Activated CD4-positive, alpha-beta T cell treated with anti-CD3 and anti-CD28 coated beads, Interleukin-2, Interleukin-4, amounts not matched to agents 100 ng/mL and 50 ng/mL, durations not matched to agents 16 hours and 8 hours (primary cell): ENCODE measurements at regions not wholly inside any gene's neighbourhood (a gene's known extent, or its start where the extent isn't known, plus 50 kb on each side); places are given as distances from the start of the nearest gene placed in this dataset.

Source experiments
- DNase-seq: peaks from one replicate; pipeline ENCODE4 v3.0.0-alpha.2; 2020; ENCODE audit warnings: low spot score

- DNase-seq: no peak
Measured at GRCh38 chr15:95286352-95286880, 1044.1 kb upstream of the NR2F2 start.

- DNase-seq: no peak
Measured at GRCh38 chr15:95287720-95288103, 1042.8 kb upstream of the NR2F2 start.

DNA sequence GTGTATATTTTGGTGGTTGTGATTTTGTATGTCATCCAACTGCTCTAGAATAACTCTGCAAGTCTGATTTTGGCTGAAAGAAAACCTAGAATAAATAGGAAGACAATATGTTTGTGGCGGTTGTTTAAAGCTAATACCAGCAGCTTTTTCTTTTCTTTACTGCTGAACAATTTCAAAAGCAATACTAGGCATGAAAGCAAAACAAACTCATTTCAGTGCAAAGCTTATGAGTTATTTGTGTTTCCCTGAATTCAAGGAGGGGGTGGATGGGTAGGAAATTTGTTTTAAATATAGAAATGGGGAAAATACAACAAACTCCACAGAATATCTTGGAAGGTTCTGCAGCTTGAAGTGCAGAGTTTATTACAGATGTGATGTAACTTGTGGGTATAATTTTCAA is 1041.9 kb upstream of the NR2F2 start:
- DNase-seq: no peak

GRCh38 chr15:95290176-95290974 is 1040.1 kb upstream of the NR2F2 start:
- DNase-seq: no peak

- DNase-seq: peak; percentile 49
Measured at GRCh38 chr15:95291898-95292472, 1038.5 kb upstream of the NR2F2 start.

- DNase-seq: no peak
Measured at GRCh38 chr15:95292785-95293450, 1037.6 kb upstream of the NR2F2 start.

GRCh38 chr15:95293456-95294031 is 1037.0 kb upstream of the NR2F2 start:
- no peak for DNase-seq

- no peak for DNase-seq
Measured at GRCh38 chr15:95295363-95295762, 1035.1 kb upstream of the NR2F2 start.

DNA sequence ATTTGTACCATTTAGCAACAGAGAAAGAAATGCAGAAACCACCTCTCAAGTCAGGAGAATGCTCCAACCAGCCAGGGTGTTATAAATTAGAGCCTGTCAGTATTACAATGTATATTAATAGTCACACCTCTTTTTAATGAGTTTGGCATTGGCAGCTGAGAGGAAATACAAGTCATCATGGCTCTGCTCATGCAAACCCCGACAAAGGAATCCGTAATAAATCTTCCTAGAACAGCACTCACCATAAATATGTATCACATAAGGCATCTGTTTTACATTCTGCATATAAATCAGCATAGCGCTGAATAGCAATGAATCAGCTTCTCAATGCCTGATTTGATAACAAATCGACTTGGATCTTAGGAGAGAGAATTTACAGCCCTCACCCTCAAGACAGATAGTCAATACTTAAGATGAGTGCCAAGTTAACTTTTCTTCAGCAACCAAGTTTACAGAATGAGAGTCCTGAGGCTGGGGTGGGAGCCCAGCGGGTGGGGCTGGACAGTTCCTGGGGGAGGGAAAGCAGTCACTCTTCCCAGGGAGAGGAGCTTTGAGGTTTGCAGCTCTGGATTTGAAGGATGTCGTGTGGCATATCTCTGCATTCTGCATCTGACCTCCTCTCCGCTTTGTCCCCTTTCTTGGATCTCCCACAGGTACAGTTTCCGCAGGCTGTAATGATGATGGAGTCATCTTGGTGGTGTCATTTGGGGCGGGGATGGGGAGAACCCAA is 1034.4 kb upstream of the NR2F2 start:
- no peak for DNase-seq

DNA sequence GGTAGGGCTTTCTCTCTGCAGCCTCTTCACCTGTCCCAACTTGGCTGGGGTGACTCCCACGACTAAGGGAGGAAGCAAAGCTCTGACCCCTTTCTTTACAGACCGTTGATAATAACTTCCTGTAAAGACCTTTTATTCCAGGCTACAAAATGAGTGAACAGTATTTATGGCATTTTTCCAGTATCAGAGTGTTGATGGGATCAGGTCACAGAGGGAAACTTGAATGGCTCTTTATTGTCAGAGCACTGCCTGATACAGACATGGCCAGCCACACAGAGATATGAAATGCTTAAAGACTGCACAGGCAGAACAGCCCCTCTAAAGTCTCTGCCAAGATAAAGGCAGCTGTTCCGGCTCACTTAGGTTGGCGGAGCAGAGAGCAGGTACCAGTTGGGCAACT is 1033.9 kb upstream of the NR2F2 start:
- DNase-seq: no peak

- peak; percentile 4 for DNase-seq
Measured at GRCh38 chr15:95298729-95299128, 1031.8 kb upstream of the NR2F2 start.

- DNase-seq: no peak
Measured at GRCh38 chr15:95300958-95301357, 1029.5 kb upstream of the NR2F2 start.

DNA sequence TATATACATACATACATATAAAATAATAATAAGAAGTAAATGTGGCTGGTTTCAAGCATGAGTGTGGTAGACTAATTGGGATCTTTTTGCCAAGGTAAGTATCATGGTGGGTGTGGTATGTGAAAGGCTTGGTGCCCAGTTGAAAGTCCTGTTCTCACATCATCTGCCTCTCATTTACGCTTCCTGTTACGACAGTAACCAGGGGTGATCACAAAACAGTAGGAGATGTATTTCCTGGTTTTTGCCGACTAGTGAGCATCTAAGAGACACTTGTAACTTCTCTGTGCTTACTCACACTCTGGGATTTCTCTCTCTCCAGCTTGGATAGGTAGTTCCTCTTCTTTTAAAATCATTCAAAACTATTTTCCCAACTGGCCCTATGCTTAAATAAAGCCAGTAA is 1028.3 kb upstream of the NR2F2 start:
- DNase-seq: peak; percentile 10

GRCh38 chr15:95302809-95303208 is 1027.7 kb upstream of the NR2F2 start:
- no peak for DNase-seq

DNA sequence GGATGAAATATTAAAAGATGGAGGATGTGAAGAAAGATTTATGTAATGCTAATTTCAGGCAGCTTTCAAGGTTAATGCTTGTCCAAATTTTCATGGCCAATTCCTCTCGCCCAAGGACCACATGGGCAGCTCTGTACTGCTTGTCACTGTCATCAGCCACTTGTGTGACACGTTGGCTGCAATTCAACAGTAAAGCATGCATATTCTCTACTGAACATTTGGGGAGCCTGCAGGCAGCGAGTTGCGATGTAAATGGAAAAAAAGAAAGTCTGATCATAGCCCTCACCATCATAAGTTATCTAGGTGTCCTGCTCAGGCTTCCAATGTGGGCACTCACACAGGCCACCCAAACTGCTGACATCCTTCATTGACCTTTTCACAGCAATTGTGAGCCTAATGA is 1026.8 kb upstream of the NR2F2 start:
- no peak for DNase-seq

DNA sequence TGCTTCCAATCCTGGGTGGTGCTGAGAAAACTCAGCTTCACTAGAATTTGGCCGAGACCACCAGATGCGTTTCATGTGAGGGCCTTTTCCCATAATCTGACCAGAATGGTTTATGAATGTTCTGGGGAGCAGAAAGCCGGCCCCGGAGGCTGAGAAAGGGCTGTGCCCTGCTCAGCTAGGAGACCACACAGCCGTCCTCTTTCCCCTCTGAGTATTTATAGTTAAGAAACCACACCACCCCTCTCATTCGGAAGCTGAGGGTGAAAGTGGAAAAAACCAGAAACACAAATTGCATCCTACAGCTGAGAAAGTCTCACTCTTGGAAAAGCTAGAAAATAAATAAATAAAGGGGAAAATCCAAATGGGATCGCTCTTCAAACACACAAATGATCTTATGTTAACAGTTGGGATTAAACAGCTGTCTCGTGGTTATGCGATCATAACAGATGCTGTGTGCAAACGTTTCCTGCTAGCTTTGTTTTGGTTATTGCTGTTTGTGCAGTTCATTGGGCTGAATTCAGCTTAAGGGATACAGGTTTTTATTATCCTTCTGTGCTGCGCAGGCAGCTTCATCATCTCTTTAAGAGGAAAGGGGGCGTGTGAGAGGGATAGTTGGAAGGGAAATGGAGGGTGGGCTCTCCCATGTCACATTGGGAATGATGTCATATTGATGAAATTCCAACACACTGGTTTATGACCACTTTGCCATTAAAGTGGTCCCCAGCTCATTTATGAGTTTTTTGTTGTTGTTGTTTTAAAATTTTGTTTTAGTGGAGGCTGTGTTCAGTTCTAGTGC is 1026.2 kb upstream of the NR2F2 start:
- DNase-seq: no peak

- no peak for DNase-seq
Measured at GRCh38 chr15:95304947-95305400, 1025.5 kb upstream of the NR2F2 start.

DNA sequence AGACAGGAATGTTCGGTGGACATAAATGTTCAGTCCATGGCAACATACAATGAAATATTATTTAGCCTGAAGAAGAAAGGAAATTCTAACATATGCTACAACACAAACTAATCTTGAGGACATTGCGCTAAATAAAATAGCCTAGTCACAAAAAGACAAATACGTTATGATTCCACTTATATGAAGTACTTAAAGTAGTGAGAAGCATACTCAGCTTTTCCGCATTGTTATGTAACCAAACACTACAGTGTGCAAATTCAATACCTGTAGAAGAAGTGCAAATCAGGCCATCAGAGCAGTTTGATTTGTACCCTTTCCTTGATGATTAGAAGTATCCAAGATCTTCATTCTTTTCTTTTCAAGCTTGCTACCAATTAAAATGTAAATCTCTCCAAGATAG is 1023.4 kb upstream of the NR2F2 start:
- no peak for DNase-seq

- DNase-seq: no peak
Measured at GRCh38 chr15:95319242-95319641, 1011.3 kb upstream of the NR2F2 start.

- no peak for DNase-seq
Measured at GRCh38 chr15:95323796-95324195, 1006.7 kb upstream of the NR2F2 start.

GRCh38 chr15:95324656-95325055 is 1005.8 kb upstream of the NR2F2 start:
- no peak for DNase-seq
